ENCODE measurements at regions not wholly inside any gene's neighbourhood (a gene's known extent, or its start where the extent isn't known, plus 50 kb on each side); places are given as distances from the start of the nearest gene placed in this dataset.

GRCh38 chr4:155481150-155481549 is 104.4 kb upstream of the MAP9 start:
- TF ChIP-seq CTCF (conservative IDR thresholded peaks at IDR 0.05; ENCODE audit: low read depth, low read length) = no peak
- TF ChIP-seq EZH2 (IDR thresholded peaks at IDR 0.05; ENCODE audit: borderline replicate concordance, low read depth, low read length, poor library complexity, severe bottlenecking) = no peak
